ENCODE measurements at regions not wholly inside any gene's neighbourhood (a gene's known extent, or its start where the extent isn't known, plus 50 kb on each side); places are given as distances from the start of the nearest gene placed in this dataset.

- TF ChIP-seq CTCF (IDR thresholded peaks at IDR 0.05): no peak
- no peak for TF ChIP-seq POLR2A (IDR thresholded peaks at IDR 0.05)
- TF ChIP-seq EP300 (IDR thresholded peaks at IDR 0.05): no peak
Observed at GRCh38 chr11:13552784-13553183, 57.0 kb upstream of the PTH start.

Data from tibial nerve (tissue), 4 donors.